AG09319 (cell line): ENCODE measurements at regions not wholly inside any gene's neighbourhood (a gene's known extent, or its start where the extent isn't known, plus 50 kb on each side); places are given as distances from the start of the nearest gene placed in this dataset.

Source experiments
- DNase-seq: peaks from one replicate; pipeline ENCODE4 v3.0.0-alpha.2; 2010; ENCODE audit warnings: low read depth; ENCODE audit errors: extremely low read depth
- CTCF ChIP-seq: IDR thresholded peaks from 2 replicates; pipeline ENCODE4 v1.5.1; 2011; ENCODE audit warnings: low read depth, mild to moderate bottlenecking, inconsistent platforms, low read length, moderate library complexity

GRCh38 chr11:71326328-71326940 lies 74.1 kb upstream of the SHANK2 start:
- TF ChIP-seq CTCF, result no peak

GRCh38 chr11:71325418-71326327 lies 73.3 kb upstream of the SHANK2 start:
- no peak for TF ChIP-seq CTCF

More at GRCh38 chr11:71326328-71326940, 74.1 kb upstream of the SHANK2 start:
- no peak for DNase-seq

GRCh38 chr11:71324788-71325417 lies 72.5 kb upstream of the SHANK2 start:
- DNase-seq, result no peak
- no peak for TF ChIP-seq CTCF

More at GRCh38 chr11:71325418-71326327, 73.3 kb upstream of the SHANK2 start:
- no peak for DNase-seq

- no peak for DNase-seq
- TF ChIP-seq CTCF, result no peak
These were observed 71.6 kb upstream of the SHANK2 start for GRCh38 chr11:71323876-71324526.

- no peak for TF ChIP-seq CTCF
- DNase-seq, result no peak
These were observed 70.6 kb upstream of the SHANK2 start for GRCh38 chr11:71322861-71323582.

GRCh38 chr11:71322192-71322735 lies 69.9 kb upstream of the SHANK2 start:
- DNase-seq, result no peak
- no peak for TF ChIP-seq CTCF
